ENCODE measurements at regions not wholly inside any gene's neighbourhood (a gene's known extent, or its start where the extent isn't known, plus 50 kb on each side); places are given as distances from the start of the nearest gene placed in this dataset.

DNA sequence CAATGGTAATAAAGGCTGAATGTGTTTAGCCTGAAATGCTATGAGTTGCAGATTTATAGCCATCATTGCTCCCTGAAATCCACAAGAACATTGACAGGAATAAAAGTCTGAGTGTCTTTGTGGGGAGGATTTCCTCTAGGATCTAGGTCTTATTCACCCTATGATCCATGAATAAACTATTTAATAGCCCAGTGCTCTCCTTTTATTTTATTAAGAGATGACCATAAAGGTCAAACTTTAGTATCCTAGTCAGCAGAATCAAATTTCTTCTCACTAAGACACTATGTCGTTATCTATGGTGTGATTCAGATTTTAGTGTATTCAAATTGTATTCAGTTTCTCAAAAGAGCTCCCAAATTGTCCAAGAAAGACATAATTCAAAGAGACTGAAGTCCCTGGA is 67.8 kb upstream of the AKR1E2 start:
- no peak overlapping the region for H3K4me3 ChIP-seq (ENCODE audit: low read length)
- no peaks in the 10 kb centered on the region for H3K4me1 ChIP-seq (ENCODE audit: control insufficient read depth, low read length)
- H3K4me2 ChIP-seq (ENCODE audit: low read length): no peak overlapping the region
- no peaks in the 10 kb centered on the region for H3K79me2 ChIP-seq (ENCODE audit: control insufficient read depth, low read length)
- TF ChIP-seq, protein P1, sequence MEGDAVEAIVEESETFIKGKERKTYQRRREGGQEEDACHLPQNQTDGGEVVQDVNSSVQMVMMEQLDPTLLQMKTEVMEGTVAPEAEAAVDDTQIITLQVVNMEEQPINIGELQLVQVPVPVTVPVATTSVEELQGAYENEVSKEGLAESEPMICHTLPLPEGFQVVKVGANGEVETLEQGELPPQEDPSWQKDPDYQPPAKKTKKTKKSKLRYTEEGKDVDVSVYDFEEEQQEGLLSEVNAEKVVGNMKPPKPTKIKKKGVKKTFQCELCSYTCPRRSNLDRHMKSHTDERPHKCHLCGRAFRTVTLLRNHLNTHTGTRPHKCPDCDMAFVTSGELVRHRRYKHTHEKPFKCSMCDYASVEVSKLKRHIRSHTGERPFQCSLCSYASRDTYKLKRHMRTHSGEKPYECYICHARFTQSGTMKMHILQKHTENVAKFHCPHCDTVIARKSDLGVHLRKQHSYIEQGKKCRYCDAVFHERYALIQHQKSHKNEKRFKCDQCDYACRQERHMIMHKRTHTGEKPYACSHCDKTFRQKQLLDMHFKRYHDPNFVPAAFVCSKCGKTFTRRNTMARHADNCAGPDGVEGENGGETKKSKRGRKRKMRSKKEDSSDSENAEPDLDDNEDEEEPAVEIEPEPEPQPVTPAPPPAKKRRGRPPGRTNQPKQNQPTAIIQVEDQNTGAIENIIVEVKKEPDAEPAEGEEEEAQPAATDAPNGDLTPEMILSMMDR (IDR thresholded peaks at IDR 0.05; ENCODE audit: low read depth, low read length, poor library complexity, severe bottlenecking): no peak
- no peak for TF ChIP-seq EZH2phosphoT487 (IDR thresholded peaks at IDR 0.05; ENCODE audit: borderline replicate concordance, low read length)
- no peaks in the 10 kb centered on the region for H3K27me3 ChIP-seq (ENCODE audit: control insufficient read depth, low read length)
- no peaks in the 10 kb centered on the region for H3K9me3 ChIP-seq (ENCODE audit: control insufficient read depth, insufficient read depth, low read length)
- no peak overlapping the region for H3K27ac ChIP-seq (ENCODE audit: low read depth, low read length)
- no peaks in the 10 kb centered on the region for H3K9me2 ChIP-seq (replicated peaks; ENCODE audit: control insufficient read depth, low read length)
- H3K36me3 ChIP-seq (ENCODE audit: control insufficient read depth, low read length): no peaks in the 10 kb centered on the region
- no peaks in the 10 kb centered on the region for H3F3A ChIP-seq (ENCODE audit: control insufficient read depth, insufficient read depth)
- H4K20me1 ChIP-seq (ENCODE audit: control insufficient read depth, insufficient read depth, low read depth, low read length): no peaks in the 10 kb centered on the region

DNA sequence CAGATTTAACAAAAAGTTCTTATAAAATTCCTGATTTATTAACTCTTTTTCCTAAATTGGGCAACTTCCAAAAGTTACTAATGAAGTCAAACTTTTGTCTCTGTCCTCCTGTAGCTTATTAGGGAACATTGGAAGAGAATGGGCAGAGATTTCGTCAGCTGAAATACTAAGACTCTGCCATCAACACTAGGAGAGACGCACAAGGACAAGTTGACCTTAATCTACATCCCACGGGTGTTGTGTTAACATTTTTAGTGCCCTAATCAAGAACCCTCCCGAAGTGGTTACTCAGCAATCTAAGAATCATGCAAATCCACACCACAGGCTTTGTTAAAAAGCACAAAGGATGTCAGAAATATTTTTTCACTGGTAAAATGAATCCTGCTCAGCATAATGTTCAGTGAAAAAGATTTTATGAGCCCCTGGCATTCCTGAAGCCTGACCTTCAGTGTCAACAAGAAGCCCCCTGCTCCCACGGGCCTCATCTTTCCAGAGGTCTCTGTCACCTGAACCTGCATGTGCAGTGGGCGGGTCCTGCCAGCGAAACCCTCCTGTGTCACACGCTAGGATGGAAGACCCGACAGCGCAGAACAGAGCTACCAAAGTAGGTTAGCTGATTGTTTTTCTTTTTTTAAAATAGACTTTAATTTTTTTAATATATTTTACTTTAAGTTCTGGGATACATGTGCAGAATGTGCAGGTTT is 70.6 kb upstream of the AKR1E2 start:
- no peaks in the 10 kb centered on the region for H3K4me1 ChIP-seq (ENCODE audit: control insufficient read depth, low read length)
- no peaks in the 10 kb centered on the region for H4K20me1 ChIP-seq (ENCODE audit: control insufficient read depth, insufficient read depth, low read depth, low read length)
- no peaks in the 10 kb centered on the region for H3K27me3 ChIP-seq (ENCODE audit: control insufficient read depth, low read length)
- TF ChIP-seq EZH2phosphoT487 (IDR thresholded peaks at IDR 0.05; ENCODE audit: borderline replicate concordance, low read length): no peak
- TF ChIP-seq, protein P1 (IDR thresholded peaks at IDR 0.05; ENCODE audit: low read depth, low read length, poor library complexity, severe bottlenecking): no peak
- no peaks in the 10 kb centered on the region for H3K36me3 ChIP-seq (ENCODE audit: control insufficient read depth, low read length)
- H3K4me2 ChIP-seq (ENCODE audit: low read length): no peak overlapping the region
- H3K4me3 ChIP-seq (ENCODE audit: low read length): no peak overlapping the region
- H3K79me2 ChIP-seq (ENCODE audit: control insufficient read depth, low read length): no peaks in the 10 kb centered on the region
- H3K9me3 ChIP-seq (ENCODE audit: control insufficient read depth, insufficient read depth, low read length): no peaks in the 10 kb centered on the region
- no peaks in the 10 kb centered on the region for H3F3A ChIP-seq (ENCODE audit: control insufficient read depth, insufficient read depth)
- no peaks in the 10 kb centered on the region for H3K9me2 ChIP-seq (replicated peaks; ENCODE audit: control insufficient read depth, low read length)
- H3K27ac ChIP-seq (ENCODE audit: low read depth, low read length): no peak overlapping the region

DNA sequence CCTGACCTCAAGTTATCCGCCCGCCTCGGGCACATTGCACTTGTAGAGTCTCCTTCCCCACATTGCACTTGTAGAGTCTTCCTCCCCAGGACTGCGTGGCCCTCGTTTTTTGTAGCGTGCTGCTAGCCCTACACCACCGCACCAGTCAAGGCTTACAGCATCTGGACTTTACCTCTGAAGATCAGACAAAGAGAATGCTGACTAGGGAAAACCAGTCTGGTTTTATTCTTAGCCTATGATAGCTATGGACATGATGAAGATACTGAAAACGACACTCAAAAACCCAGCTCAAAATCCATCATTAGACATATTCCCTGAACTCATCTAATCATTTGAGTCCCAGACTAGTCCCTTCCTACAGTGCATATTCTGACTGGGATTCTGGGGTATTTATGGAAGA is 71.9 kb upstream of the AKR1E2 start:
- H3K79me2 ChIP-seq (ENCODE audit: control insufficient read depth, low read length): no peaks in the 10 kb centered on the region
- no peak for TF ChIP-seq EZH2phosphoT487 (IDR thresholded peaks at IDR 0.05; ENCODE audit: borderline replicate concordance, low read length)
- TF ChIP-seq, protein P1 (IDR thresholded peaks at IDR 0.05; ENCODE audit: low read depth, low read length, poor library complexity, severe bottlenecking): no peak
- no peaks in the 10 kb centered on the region for H3K4me1 ChIP-seq (ENCODE audit: control insufficient read depth, low read length)
- no peaks in the 10 kb centered on the region for H3K36me3 ChIP-seq (ENCODE audit: control insufficient read depth, low read length)
- no peaks in the 10 kb centered on the region for H4K20me1 ChIP-seq (ENCODE audit: control insufficient read depth, insufficient read depth, low read depth, low read length)
- no peak overlapping the region for H3K27ac ChIP-seq (ENCODE audit: low read depth, low read length)
- H3K9me2 ChIP-seq (replicated peaks; ENCODE audit: control insufficient read depth, low read length): no peaks in the 10 kb centered on the region
- H3K4me3 ChIP-seq (ENCODE audit: low read length): no peak overlapping the region
- H3K9me3 ChIP-seq (ENCODE audit: control insufficient read depth, insufficient read depth, low read length): no peaks in the 10 kb centered on the region
- H3K27me3 ChIP-seq (ENCODE audit: control insufficient read depth, low read length): no peaks in the 10 kb centered on the region
- H3F3A ChIP-seq (ENCODE audit: control insufficient read depth, insufficient read depth): no peaks in the 10 kb centered on the region
- H3K4me2 ChIP-seq (ENCODE audit: low read length): no peak overlapping the region
